HG02571 (cell line): ENCODE measurements at regions not wholly inside any gene's neighbourhood (a gene's known extent, or its start where the extent isn't known, plus 50 kb on each side); places are given as distances from the start of the nearest gene placed in this dataset.
"Not testable (repeated sequence)": the region's sequence is repeated elsewhere in the genome, so short reads cannot be mapped to it uniquely, and the experiment has no call there.

Source experiments
- ATAC-seq: cut with Tn5 transposase; IDR thresholded peaks from one replicate; pipeline ENCODE4 v1.9.1; 2021; ENCODE audit warnings: mild to moderate bottlenecking, moderate library complexity; ENCODE audit not compliant: unreplicated experiment

GRCh38 chr16:80263181-80263823 is 277.5 kb upstream of the DYNLRB2 start:
- ATAC-seq, result no peak

- ATAC-seq, result no peak
Measured at GRCh38 chr16:80260906-80261311, 279.9 kb upstream of the DYNLRB2 start.

DNA sequence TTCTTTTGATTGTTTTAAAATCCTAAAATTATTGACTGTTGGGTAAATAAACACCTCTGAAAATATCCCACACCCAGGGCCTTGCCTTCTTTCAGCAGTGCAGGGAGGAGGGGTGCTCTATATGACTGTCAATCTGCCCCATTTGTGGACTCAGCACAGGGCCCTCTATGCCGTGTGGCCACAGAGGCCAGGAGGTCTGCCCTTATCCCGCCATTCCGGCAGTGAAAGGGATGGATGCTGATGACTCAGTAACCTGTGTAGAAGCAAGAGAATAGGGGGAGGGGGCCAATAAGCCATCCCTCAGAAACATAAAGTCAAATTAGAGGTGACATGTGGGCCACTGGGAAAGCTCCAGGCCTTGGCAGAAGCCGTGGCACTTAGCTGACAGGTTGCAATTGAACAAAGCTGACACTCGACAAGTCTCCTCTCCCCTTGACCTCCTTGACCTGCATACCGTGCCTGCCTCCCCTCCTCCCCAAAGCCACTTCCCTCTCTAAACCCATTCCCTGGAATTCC is 281.4 kb upstream of the DYNLRB2 start:
- ATAC-seq, result no peak

- ATAC-seq, result no peak
Measured at GRCh38 chr16:80258407-80258806, 282.4 kb upstream of the DYNLRB2 start.

DNA sequence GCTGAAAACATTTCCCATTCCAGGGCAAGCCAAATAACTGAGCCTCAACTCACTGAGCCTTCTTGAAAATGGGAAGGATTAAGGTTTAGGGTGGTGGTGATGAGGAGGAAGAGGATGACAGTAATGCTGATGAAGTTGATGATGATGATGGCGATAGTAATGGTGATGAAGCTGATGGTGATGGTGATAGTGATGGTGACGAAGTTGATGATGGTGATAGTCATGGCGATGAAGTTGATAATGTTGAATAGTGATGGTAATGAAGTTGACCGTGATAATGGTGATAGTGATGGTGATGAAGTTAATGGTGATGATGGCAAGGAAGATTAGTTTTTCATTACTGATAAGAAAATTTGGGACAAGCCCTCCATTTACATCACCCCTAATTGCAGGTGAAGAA is 285.8 kb upstream of the DYNLRB2 start:
- ATAC-seq, result no peak

DNA sequence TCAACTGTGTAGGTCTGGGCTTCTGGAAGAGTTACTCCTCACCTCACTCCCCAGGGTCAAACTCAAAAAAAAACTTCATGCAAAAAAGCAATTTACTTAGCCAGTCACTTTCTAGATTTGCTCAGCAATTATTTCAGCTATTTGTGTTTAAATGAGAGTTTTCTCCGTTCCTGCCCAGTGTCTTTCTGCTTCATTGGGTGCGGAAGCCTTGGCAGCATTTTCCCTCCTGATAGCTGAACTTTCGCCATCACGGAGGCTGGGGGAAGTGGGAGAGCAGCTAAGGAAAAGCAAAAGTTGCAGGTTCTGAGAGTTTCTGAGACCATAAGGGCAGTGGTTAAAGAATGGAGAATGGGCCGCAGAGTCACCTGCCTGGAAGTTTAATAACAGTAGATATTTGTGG is 287.1 kb upstream of the DYNLRB2 start:
- ATAC-seq, result no peak

GRCh38 chr16:80250381-80250780 is 290.4 kb upstream of the DYNLRB2 start:
- no peak for ATAC-seq

- ATAC-seq, result not testable (repeated sequence)
Measured at GRCh38 chr16:80243303-80243702, 297.5 kb upstream of the DYNLRB2 start.

DNA sequence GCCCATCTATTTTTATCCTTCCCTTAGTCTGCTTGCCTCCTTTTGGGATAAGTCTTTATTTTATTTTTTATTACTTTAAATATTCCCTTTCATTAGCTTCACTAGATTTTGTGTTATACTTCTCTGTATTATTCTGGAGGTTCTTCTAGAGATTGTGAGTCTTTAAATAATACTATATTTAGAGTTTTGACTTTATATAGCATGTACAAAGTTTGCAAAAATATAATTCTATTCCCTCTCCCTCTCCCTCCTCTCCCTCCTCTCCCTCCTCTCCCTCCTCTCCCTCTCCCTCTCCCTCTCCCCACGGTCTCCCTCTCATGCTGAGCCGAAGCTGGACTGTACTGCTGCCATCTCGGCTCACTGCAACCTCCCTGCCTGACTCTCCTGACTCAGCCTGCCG is 298.5 kb upstream of the DYNLRB2 start:
- not testable (repeated sequence) for ATAC-seq

GRCh38 chr16:80233097-80233835 is 307.5 kb upstream of the DYNLRB2 start:
- no peak for ATAC-seq

- peak; percentile 62 for ATAC-seq
Measured at GRCh38 chr16:80231888-80232287, 308.9 kb upstream of the DYNLRB2 start.

DNA sequence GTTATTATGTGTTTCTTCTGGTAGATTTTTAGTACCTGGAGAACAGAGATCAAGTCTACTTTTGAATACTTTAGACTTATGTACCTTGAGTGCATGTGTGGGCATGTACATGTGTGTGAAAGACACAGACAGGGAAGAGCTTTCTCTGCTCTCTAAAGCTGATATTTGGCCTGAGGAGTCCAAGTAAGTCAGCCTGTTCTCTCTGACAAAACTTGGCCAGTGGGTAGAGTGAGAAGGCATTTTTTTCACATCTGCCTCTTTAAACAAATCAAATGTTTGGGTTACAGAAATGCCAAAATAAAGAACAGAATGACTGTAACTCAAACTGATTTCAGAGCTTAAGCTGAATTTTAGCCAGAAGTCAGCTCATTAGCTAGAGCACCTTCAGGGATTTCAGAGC is 309.7 kb upstream of the DYNLRB2 start:
- no peak for ATAC-seq

DNA sequence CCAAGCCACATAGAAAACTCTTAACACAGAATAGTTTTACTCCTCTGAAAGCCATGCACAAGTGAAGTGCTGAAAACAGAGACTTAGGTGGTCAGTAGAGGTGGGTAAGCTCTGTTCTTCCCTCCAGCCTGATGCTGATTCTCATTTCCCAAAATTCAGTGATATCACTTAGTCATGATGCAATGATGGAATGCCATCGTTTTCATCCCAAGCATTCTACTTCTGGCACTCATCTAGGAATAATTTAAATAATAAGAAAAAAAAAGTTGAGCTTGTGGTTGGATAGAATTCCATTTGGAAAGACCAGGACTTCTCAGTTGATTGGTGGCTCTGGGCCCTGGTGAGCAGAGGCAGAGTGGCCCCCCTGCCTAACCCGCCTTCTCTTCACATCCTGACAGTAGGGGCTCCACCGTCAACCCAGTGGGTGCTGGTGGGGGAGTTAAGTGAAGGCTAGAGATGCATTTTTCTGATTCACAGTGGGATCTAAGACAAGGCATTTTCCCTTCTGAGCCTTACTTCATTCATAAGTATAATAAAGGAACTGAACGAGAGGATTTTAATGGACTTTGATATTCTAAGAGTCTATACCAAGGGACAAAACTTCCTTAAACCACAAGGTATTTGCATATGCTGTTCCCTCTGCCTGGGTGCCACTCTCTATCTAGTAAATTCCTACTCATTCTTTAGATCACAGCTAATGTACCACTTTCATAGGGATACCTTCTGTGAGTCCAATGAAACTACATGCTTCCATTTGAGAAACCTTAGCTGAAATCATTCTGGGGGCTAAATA is 310.3 kb upstream of the DYNLRB2 start:
- no peak for ATAC-seq

DNA sequence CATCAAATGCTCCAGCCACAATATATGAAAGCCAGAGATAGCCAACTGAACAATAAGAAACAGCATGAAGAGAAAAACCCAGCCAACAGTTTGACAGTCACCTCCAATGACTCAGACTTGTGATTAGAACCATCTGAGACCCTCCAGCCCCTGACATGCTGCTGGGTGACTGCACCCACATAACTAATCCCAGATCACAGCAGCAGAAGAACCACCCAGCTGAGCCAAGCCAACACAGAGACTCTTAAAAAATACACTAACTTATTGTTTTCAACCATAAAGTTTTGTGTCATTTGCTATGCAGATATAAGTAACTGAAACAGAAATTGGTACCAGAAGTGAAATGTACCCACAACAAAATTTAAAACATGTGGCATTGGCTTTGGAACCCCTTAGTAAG is 314.3 kb upstream of the DYNLRB2 start:
- ATAC-seq, result no peak

DNA sequence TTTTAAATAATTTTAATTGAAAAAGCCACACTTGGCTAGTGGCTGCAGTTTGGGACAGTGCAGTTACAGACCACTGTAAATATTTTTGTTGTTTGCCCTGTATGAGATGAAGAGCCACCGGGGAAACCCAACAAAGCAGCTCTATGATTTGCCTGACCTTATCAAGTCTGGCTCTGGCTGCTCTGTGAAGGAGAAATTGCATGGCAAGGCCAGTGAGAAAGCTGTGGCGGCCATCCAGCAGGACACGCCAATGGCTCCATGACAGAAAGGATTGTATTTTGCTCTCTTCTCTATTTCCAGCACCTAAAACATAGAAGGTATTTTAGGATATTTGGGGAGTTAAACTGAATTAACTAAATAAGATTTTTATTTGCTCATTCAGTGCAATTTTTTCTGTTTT is 330.0 kb upstream of the DYNLRB2 start:
- ATAC-seq, result no peak

DNA sequence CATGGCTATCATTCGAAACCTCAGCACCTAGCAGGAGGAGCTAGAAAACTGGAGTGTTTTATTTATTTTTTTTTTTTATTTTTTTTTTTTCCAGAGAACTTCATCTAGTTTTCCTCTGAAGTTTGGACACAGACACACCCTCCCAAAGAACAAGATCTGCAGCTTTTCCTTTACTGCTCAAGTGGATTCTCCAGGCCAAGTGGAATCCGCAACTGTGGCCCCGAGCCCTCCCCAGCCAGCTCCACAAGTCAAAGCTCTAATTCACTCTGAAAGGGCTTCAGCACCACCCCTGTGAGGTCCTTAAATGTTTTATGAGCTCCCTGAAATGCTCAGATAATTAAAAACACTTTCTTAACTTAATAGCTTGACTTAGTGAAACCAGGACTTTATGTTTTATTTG is 332.1 kb upstream of the DYNLRB2 start:
- no peak for ATAC-seq

DNA sequence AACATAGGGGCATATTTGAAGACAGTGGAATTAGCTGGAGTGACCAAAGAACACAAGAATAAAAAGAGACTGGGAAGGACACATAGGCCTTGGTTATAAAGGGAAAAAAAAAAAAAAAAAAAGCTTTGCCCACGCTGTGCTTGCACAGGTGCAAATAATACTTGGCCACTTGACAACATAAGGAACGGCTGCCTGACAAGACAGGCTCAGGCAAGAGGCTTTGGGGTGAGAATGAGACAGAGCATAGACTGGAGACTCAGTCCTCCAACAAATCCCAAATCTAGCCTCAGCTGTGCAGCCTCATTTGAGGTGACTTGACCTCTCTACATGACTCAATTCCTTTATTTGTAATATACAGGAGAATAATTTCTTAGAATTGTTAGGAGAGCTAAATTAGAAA is 332.8 kb upstream of the DYNLRB2 start:
- no peak for ATAC-seq

- no peak for ATAC-seq
Measured at GRCh38 chr16:80203821-80204220, 337.0 kb upstream of the DYNLRB2 start.

GRCh38 chr16:80202831-80203413 is 337.9 kb upstream of the DYNLRB2 start:
- no peak for ATAC-seq

DNA sequence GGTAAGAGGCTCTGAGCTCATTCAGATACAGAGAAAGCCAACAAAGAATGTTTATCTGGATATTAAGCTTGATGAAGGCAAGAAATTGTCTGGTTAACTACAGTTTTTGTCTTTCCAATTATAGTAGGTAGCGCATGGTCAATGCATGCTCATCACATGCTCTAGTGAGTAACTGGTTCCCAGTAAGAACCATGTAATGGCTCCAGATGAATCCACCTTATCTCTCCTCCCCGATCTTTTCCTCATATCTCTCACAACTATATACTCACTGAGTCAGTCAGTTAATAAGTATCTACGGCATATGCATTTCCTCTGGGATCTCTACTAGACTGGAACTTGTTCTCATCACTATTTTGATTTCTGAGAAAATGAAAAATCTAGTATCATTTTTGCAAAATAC is 340.7 kb upstream of the DYNLRB2 start:
- no peak for ATAC-seq

- ATAC-seq, result no peak
Measured at GRCh38 chr16:80199614-80200013, 341.2 kb upstream of the DYNLRB2 start.
